ENCODE measurements at regions not wholly inside any gene's neighbourhood (a gene's known extent, or its start where the extent isn't known, plus 50 kb on each side); places are given as distances from the start of the nearest gene placed in this dataset.

DNA sequence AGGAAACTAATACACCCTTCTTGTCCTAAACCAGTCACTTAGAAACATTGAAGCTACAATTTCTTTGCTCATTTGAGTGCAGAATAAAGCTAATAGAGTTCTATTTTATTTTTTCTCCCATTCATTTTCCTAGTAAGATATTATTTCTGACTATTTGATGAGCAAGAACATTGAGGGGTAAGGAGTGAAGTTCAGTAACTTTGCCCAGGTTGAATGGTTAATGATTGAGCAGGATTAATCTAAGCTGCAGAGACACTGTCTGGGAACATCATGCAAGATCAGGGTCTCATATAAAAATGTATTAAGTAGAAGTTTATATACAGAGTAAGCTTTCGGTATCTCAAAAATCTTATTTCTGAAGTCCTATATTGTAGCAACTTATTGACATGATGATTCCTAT is 102.4 kb upstream of the LIMCH1 start:
- TF ChIP-seq POLR2AphosphoS5 (IDR thresholded peaks at IDR 0.05; ENCODE audit: insufficient read depth, low read depth, low read length), result no peak
- no peak for TF ChIP-seq POLR2A (IDR thresholded peaks at IDR 0.05; ENCODE audit: low read depth, low read length)

All from endothelial cell of umbilical vein (primary cell).